HG03159 (cell line): ENCODE measurements at regions not wholly inside any gene's neighbourhood (a gene's known extent, or its start where the extent isn't known, plus 50 kb on each side); places are given as distances from the start of the nearest gene placed in this dataset.
A peak's percentile ranks its signal among the peaks of the same experiment; 100 is the strongest.
"Not testable (repeated sequence)": the region's sequence is repeated elsewhere in the genome, so short reads cannot be mapped to it uniquely, and the experiment has no call there.

Experiments used
- ATAC-seq: cut with Tn5 transposase; IDR thresholded peaks from one replicate; pipeline ENCODE4 v1.9.1; 2021; ENCODE audit warnings: mild to moderate bottlenecking, moderate library complexity; ENCODE audit not compliant: unreplicated experiment

- no peak for ATAC-seq
These were observed 947.6 kb upstream of the MDGA2 start for GRCh38 chr14:48622980-48623379.

GRCh38 chr14:48618057-48618456 is 942.7 kb upstream of the MDGA2 start:
- ATAC-seq, result no peak

GRCh38 chr14:48616931-48617330 is 941.5 kb upstream of the MDGA2 start:
- no peak for ATAC-seq

- ATAC-seq, result no peak
These were observed 940.2 kb upstream of the MDGA2 start for GRCh38 chr14:48615618-48616017.

GRCh38 chr14:48614003-48614402 is 938.6 kb upstream of the MDGA2 start:
- no peak for ATAC-seq

GRCh38 chr14:48606960-48607359 is 931.6 kb upstream of the MDGA2 start:
- ATAC-seq, result not testable (repeated sequence)

GRCh38 chr14:48598458-48598857 is 923.1 kb upstream of the MDGA2 start:
- no peak for ATAC-seq

- no peak for ATAC-seq
These were observed 910.7 kb upstream of the MDGA2 start for GRCh38 chr14:48586099-48586498.

GRCh38 chr14:48584031-48584430 is 908.6 kb upstream of the MDGA2 start:
- ATAC-seq, result peak; percentile 86

GRCh38 chr14:48582938-48583337 is 907.5 kb upstream of the MDGA2 start:
- ATAC-seq, result peak; percentile 40

- no peak for ATAC-seq
These were observed 905.3 kb upstream of the MDGA2 start for GRCh38 chr14:48580692-48581091.

GRCh38 chr14:48575772-48576171 is 900.4 kb upstream of the MDGA2 start:
- ATAC-seq, result no peak

GRCh38 chr14:48568688-48569087 is 893.3 kb upstream of the MDGA2 start:
- no peak for ATAC-seq

- ATAC-seq, result no peak
These were observed 892.8 kb upstream of the MDGA2 start for GRCh38 chr14:48568252-48568651.

GRCh38 chr14:48563489-48563888 is 888.1 kb upstream of the MDGA2 start:
- ATAC-seq, result no peak

- ATAC-seq, result not testable (repeated sequence)
These were observed 886.0 kb upstream of the MDGA2 start for GRCh38 chr14:48561438-48561837.

GRCh38 chr14:48560421-48560820 is 885.0 kb upstream of the MDGA2 start:
- ATAC-seq, result no peak

GRCh38 chr14:48553443-48553842 is 878.0 kb upstream of the MDGA2 start:
- no peak for ATAC-seq

GRCh38 chr14:48546996-48547395 is 871.6 kb upstream of the MDGA2 start:
- ATAC-seq, result peak; percentile 83

- ATAC-seq, result no peak
These were observed 862.2 kb upstream of the MDGA2 start for GRCh38 chr14:48537600-48537999.

GRCh38 chr14:48536318-48536717 is 860.9 kb upstream of the MDGA2 start:
- ATAC-seq, result no peak

GRCh38 chr14:48527832-48528231 is 852.4 kb upstream of the MDGA2 start:
- no peak for ATAC-seq

- ATAC-seq, result no peak
These were observed 850.9 kb upstream of the MDGA2 start for GRCh38 chr14:48526307-48526706.

GRCh38 chr14:48504921-48505320 is 829.5 kb upstream of the MDGA2 start:
- ATAC-seq, result no peak
